ENCODE measurements at regions not wholly inside any gene's neighbourhood (a gene's known extent, or its start where the extent isn't known, plus 50 kb on each side); places are given as distances from the start of the nearest gene placed in this dataset.

GRCh38 chr11:42591841-42592240, 720.0 kb upstream of the API5 start:
- TF ChIP-seq CTCF (conservative IDR thresholded peaks at IDR 0.05 in 1 of 2, IDR thresholded peaks at IDR 0.05 in 1 of 2; ENCODE audit: extremely low read depth in 1 of 2, insufficient read depth in 1 of 2, low read depth in 1 of 2, low read length in 2 of 2): no peak
- TF ChIP-seq EZH2 (IDR thresholded peaks at IDR 0.05; ENCODE audit: borderline replicate concordance, low read length): no peak
